Mucosa of descending colon (tissue), 3 donors: ENCODE measurements at regions not wholly inside any gene's neighbourhood (a gene's known extent, or its start where the extent isn't known, plus 50 kb on each side); places are given as distances from the start of the nearest gene placed in this dataset.

Experiments
- ATAC-seq: fragments of 200-7000 bp; cut with Tn5 transposase; one replicate; pipeline ENCODE4 v1.9.1; 2020; ENCODE audit warnings: mild to moderate bottlenecking, moderate library complexity
- DNase-seq, 3 donors: peaks; one replicate each; pipeline ENCODE4 v3.0.0-alpha.2; 2020
- H3K36me3 ChIP-seq: fragments of 200-600 bp; one replicate; pipeline ENCODE4 v1.8.0; 2021; ENCODE audit warnings: low read depth, mild to moderate bottlenecking
- H3K4me1 ChIP-seq: fragments of 200-600 bp; one replicate; pipeline ENCODE4 v1.8.0; 2021; ENCODE audit warnings: low read depth, mild to moderate bottlenecking
- H3K4me3 ChIP-seq: fragments of 200-600 bp; one replicate; pipeline ENCODE4 v1.8.0; 2021; ENCODE audit warnings: mild to moderate bottlenecking
- H3K9me3 ChIP-seq: fragments of 200-600 bp; one replicate; pipeline ENCODE4 v1.8.0; 2021; ENCODE audit warnings: mild to moderate bottlenecking
- intact Hi-C, 2 donors: fragments of 100-400 bp; cut with DNase I in 1 of 2; cut with micrococcal nuclease in 1 of 2; formaldehyde crosslinking; loops; one replicate each; pipeline versions ENCODE4 v1.11.0 to v1.11.1; 2022; cut with DNase I, micrococcal nuclease
- TF ChIP-seq, protein P1 (sequence below): fragments of 200-600 bp; IDR thresholded peaks from one replicate; pipeline ENCODE4 v1.8.0; 2022; ENCODE audit warnings: antibody characterized with exemption, mild to moderate bottlenecking
- donor health status: DM: no; HTN: no; CAD: no; lungs with moderate emphysema.
- donor health status: DM: no; HTN: no; CAD: no.
- donor health status: DM: no; HTN: yes; CAD: no.

DNA sequence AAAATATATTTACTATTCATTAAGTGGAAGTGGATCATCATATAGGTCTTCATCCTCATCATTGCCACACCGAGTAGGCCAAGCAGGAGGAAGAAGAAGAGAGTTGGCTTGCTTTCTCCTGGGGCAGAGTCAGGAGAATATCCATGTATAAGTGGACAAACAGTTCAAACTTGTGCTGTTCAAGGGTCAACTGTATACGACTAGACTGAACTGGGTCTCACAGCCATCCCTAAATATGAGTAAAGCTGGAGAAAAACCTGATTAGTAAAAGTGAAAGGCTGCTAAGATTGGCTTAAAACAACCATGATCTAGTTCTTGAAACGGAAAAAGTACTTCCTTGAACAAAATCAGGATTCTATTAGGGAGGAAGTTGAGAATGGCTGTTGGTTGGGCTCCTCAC lies 276.7 kb upstream of the ADRA1B start:
- TF ChIP-seq, protein P1, sequence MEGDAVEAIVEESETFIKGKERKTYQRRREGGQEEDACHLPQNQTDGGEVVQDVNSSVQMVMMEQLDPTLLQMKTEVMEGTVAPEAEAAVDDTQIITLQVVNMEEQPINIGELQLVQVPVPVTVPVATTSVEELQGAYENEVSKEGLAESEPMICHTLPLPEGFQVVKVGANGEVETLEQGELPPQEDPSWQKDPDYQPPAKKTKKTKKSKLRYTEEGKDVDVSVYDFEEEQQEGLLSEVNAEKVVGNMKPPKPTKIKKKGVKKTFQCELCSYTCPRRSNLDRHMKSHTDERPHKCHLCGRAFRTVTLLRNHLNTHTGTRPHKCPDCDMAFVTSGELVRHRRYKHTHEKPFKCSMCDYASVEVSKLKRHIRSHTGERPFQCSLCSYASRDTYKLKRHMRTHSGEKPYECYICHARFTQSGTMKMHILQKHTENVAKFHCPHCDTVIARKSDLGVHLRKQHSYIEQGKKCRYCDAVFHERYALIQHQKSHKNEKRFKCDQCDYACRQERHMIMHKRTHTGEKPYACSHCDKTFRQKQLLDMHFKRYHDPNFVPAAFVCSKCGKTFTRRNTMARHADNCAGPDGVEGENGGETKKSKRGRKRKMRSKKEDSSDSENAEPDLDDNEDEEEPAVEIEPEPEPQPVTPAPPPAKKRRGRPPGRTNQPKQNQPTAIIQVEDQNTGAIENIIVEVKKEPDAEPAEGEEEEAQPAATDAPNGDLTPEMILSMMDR = no peak
- no peak overlapping the region for H3K4me3 ChIP-seq
- no peak for DNase-seq
- ATAC-seq = no peak
- H3K4me1 ChIP-seq = no peaks in the 10 kb centered on the region
- intact Hi-C loops = no loop called here
- H3K36me3 ChIP-seq = no peaks in the 10 kb centered on the region
- H3K9me3 ChIP-seq = no peaks in the 10 kb centered on the region

DNA sequence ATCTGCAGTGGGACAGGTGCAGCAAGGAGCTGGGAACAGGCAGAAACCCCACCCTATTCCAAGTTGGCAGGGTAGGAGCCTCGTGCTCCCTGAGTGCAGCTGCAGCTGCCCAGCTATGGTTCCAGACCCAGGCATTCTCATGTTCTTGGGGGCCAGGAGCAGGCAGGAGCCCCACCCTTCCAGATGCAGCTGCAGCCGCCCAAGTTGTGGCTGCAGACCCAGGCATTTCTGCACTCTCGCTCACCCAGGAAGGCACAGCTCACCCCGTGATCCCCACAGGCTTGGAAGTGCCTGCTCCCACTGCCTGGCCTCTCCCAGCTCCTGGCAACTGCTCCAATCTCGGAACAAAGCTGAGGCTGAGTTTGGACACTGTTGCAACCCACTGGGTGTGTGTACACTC lies 275.8 kb upstream of the ADRA1B start:
- Histone ChIP-seq H3K4me1 (no peaks in the 10 kb centered on the region), H3K9me3 (no peaks in the 10 kb centered on the region), H3K4me3 (no peak overlapping the region), H3K36me3 (no peaks in the 10 kb centered on the region)
- no peak for ATAC-seq
- TF ChIP-seq, protein P1 = no peak
- no peak for DNase-seq
- intact Hi-C loops = no loop called here

DNA sequence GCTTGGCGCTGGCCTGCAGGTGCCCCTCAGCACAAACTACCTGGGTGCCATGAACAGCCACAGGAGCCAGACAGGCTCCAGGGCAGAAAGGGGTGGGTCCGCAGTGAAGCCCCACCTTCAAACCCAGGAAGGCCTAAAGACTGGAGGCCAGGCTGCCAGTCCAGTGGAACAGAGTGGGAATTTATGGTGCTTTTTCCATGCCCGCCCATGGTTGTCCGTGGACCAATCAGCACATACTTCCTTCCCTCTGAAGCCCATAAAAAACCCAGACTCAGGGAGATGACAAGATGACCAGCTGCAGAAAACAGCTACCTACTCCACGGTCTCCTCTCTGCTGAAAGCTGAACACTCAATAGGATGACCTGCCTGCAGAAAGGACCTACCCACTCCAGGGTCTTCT lies 275.4 kb upstream of the ADRA1B start:
- no peak for DNase-seq
- Histone ChIP-seq H3K4me3 (no peak overlapping the region), H3K9me3 (no peaks in the 10 kb centered on the region), H3K36me3 (no peaks in the 10 kb centered on the region), H3K4me1 (no peaks in the 10 kb centered on the region)
- no peak for ATAC-seq
- intact Hi-C loops = no loop called here
- TF ChIP-seq, protein P1 = no peak

DNA sequence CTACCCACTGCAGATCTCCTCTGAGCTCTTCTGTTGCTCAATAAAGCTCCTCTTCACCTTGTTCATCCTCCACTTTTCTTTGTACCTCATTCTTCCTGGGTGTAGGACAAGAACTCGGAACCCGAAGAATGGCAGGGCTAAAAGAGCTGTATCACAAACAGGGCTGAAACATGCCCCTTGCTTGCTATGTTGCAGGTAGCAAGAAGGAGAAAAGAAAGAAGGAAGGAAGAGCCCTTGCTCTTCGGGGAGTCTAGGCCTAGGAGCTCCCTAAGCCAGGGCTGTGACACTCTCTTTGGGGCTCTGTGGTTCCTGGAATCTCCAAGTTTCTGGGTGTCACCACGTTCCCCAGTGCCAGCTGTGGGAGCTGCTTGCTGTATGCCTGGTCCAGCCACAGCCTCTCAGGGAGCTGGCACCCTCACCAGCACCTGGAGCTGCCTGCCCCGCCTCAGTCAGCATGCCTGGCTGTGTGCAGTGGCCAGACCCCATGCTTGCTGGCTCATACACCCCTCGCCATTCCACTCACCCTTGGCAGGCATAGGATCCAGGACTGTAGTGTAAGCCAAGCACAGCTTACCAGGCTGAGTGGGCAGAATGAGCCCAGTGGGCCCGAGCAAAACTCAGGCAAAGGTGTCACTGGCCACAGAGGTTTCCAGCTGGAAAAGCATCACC lies 274.8 kb upstream of the ADRA1B start:
- DNase-seq (no peak), ATAC-seq (no peak)
- H3K9me3 ChIP-seq = no peaks in the 10 kb centered on the region
- intact Hi-C loops = no loop called here
- H3K4me1 ChIP-seq = no peaks in the 10 kb centered on the region
- no peaks in the 10 kb centered on the region for H3K36me3 ChIP-seq
- no peak overlapping the region for H3K4me3 ChIP-seq
- TF ChIP-seq, protein P1 = no peak

DNA sequence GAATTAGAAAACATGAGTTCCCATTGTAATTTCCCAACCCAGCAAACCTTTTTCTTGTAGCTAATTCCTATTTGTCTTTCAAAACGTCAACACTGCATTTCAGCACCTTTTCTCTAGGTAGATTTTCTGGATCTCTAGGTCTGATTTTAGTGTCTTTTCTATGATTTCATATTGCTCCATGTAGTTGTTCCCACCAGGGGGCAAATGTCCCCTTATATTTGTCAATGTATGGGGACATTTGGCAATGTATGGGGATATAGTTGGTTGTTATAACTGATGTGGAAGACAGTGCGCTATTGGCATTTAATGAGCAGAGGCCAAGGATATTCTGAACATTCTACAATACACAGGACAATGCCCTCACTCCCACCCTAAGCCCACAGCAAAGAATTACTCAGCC lies 273.9 kb upstream of the ADRA1B start:
- Histone ChIP-seq H3K4me1 (no peaks in the 10 kb centered on the region), H3K36me3 (no peaks in the 10 kb centered on the region), H3K9me3 (no peaks in the 10 kb centered on the region), H3K4me3 (no peak overlapping the region)
- DNase-seq (no peak), ATAC-seq (no peak)
- TF ChIP-seq, protein P1 = no peak
- intact Hi-C loops = no loop called here

DNA sequence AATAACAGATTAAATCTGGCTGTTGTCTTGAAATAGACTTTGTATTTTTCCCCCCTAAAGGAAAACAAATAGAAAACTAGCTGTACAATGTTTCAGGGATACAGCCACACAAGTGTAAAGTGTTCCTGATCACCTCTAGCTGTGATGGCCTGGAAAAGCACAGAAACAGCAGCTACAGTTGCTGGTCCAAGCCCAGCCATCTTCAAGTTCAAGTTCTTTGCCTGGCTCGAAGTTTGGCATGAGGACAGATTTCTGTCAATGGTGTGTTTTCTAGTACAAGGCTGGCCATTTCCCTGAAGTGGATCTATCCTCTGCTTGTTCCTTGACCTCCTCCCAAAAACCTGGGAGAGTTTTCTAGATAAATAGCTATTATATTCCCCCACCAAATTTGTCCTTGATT lies 272.2 kb upstream of the ADRA1B start:
- Histone ChIP-seq H3K36me3 (no peaks in the 10 kb centered on the region), H3K9me3 (no peaks in the 10 kb centered on the region), H3K4me3 (no peak overlapping the region), H3K4me1 (no peaks in the 10 kb centered on the region)
- TF ChIP-seq, protein P1 = no peak
- ATAC-seq = no peak
- DNase-seq = no peak
- intact Hi-C loops = no loop called here
